Parathyroid adenoma (tissue), 2 donors: ENCODE measurements at regions not wholly inside any gene's neighbourhood (a gene's known extent, or its start where the extent isn't known, plus 50 kb on each side); places are given as distances from the start of the nearest gene placed in this dataset.

Experiments
- H2AFZ ChIP-seq: fragments of 300-600 bp; sonication (generic); one replicate; pipeline ENCODE4 v1.7.0; 2017; ENCODE audit warnings: antibody characterized with exemption, mild to moderate bottlenecking
- H3K27ac ChIP-seq: fragments of 300-600 bp; sonication (generic); one replicate; pipeline ENCODE4 v1.7.0; 2017
- H3K27me3 ChIP-seq: fragments of 300-600 bp; sonication (generic); one replicate; pipeline ENCODE4 v1.7.0; 2017; ENCODE audit warnings: low read length; ENCODE audit not compliant: control insufficient read depth, insufficient read depth
- H3K36me3 ChIP-seq: fragments of 300-600 bp; sonication (generic); one replicate; pipeline ENCODE4 v1.7.0; 2017; ENCODE audit warnings: low read length; ENCODE audit not compliant: control insufficient read depth, insufficient read depth
- H3K4me1 ChIP-seq: fragments of 300-600 bp; sonication (generic); one replicate; pipeline ENCODE4 v1.7.0; 2017; ENCODE audit warnings: control low read depth
- H3K4me2 ChIP-seq: fragments of 300-600 bp; sonication (generic); one replicate; pipeline ENCODE4 v1.7.0; 2017; ENCODE audit warnings: low read length
- H3K4me3 ChIP-seq: fragments of 300-600 bp; sonication (generic); one replicate; pipeline ENCODE4 v1.7.0; 2017; ENCODE audit warnings: low read depth, low read length
- H3K79me2 ChIP-seq: fragments of 300-600 bp; sonication (generic); one replicate; pipeline ENCODE4 v1.7.0; 2017; ENCODE audit warnings: control low read depth
- H3K9ac ChIP-seq: fragments of 300-600 bp; sonication (generic); one replicate; pipeline ENCODE4 v1.7.0; 2017; ENCODE audit warnings: mild to moderate bottlenecking
- H3K9me3 ChIP-seq: fragments of 300-600 bp; sonication (generic); one replicate; pipeline ENCODE4 v1.7.0; 2017; ENCODE audit warnings: low read length; ENCODE audit not compliant: control insufficient read depth
- CTCF ChIP-seq: fragments of 300-600 bp; sonication (generic); IDR thresholded peaks from one replicate; pipeline ENCODE4 v1.7.0; 2017; ENCODE audit warnings: antibody characterized with exemption, mild to moderate bottlenecking
- donor health status: primary hyperparathyroidism.

DNA sequence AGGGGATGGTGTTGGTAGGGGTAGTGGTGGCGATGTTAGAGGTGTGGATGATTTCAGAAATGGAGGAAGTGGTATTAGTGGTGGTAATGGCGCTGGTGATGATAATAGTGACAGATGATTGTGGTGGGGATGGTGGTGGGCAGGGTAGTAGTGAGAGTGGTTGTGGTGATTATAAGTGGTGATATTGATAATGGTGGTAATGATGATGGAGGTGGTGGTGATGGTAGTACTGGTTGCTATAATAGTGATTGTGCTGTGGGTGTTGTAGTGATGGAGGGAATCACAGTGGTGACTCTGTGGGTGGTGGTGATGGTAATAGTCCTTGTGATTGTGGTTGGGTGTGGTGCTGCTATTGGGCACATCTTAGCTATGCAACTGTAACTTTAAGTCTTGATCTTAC is 61.6 kb upstream of the TBX20 start:
- no peaks in the 10 kb centered on the region for H3K4me1 ChIP-seq
- no peak for TF ChIP-seq CTCF

DNA sequence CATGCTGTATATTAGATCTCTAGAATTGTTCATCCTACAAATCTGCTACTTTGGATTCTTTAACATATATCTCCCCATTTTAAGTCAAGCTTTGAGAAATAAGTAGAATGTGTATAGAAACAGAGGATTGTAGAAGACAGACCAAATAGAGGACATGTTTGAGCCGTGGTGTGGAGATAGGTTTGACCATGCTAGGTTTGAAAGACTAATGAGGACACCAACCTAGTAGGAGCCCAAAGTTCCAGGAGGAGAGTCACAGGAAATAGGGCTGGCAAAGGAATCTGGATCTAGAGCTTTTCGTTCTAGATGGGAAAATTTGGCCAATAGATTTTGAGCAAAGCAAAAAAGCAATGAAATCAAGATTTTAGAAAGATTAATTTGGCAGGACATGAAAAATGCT is 60.5 kb upstream of the TBX20 start:
- no peak for TF ChIP-seq CTCF
- no peaks in the 10 kb centered on the region for H3K27me3 ChIP-seq
- no peak overlapping the region for H3K27ac ChIP-seq
- no peak overlapping the region for H3K4me2 ChIP-seq
- H3K79me2 ChIP-seq: no peaks in the 10 kb centered on the region
- H3K9ac ChIP-seq: no peak overlapping the region
- H2AFZ ChIP-seq: no peak overlapping the region
- no peaks in the 10 kb centered on the region for H3K36me3 ChIP-seq
- H3K9me3 ChIP-seq: no peaks in the 10 kb centered on the region
- no peaks in the 10 kb centered on the region for H3K4me1 ChIP-seq
- H3K4me3 ChIP-seq: no peak overlapping the region

More for the DNA sequence above, 61.6 kb upstream of the TBX20 start:
- Histone ChIP-seq H3K9ac (no peak overlapping the region), H3K4me2 (no peak overlapping the region), H3K36me3 (no peaks in the 10 kb centered on the region), H3K9me3 (no peaks in the 10 kb centered on the region), H3K79me2 (no peaks in the 10 kb centered on the region), H3K27me3 (no peaks in the 10 kb centered on the region), H2AFZ (no peak overlapping the region), H3K27ac (no peak overlapping the region), H3K4me3 (no peak overlapping the region)

DNA sequence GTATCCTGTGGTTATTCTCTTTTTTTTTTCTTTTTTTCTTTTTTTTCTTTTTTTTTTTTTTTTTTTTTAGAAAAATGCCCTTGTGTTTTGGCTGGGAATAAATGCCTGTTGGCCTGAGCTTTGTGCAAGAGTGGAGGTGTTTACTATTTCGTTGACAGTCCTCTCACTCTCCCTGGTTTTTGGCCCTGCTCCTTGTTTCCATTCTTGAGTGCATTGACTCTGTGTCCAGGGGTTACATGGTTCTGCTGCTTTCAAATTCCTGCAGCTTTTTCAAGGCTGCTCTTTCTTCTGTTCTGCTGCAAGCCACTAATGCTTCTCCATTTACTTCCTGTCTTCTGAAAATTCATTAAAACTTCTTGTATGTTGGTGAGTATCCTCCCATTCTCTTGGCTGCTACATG is 59.7 kb upstream of the TBX20 start:
- no peak for TF ChIP-seq CTCF

More for the DNA sequence above, 59.7 kb upstream of the TBX20 start:
- Histone ChIP-seq H3K4me2 (no peak overlapping the region), H3K27me3 (no peaks in the 10 kb centered on the region), H3K9me3 (no peaks in the 10 kb centered on the region), H2AFZ (no peak overlapping the region), H3K79me2 (no peaks in the 10 kb centered on the region), H3K36me3 (no peaks in the 10 kb centered on the region), H3K4me3 (no peak overlapping the region), H3K27ac (no peak overlapping the region), H3K9ac (no peak overlapping the region), H3K4me1 (no peaks in the 10 kb centered on the region)
